A673 (cell line): ENCODE measurements at regions not wholly inside any gene's neighbourhood (a gene's known extent, or its start where the extent isn't known, plus 50 kb on each side); places are given as distances from the start of the nearest gene placed in this dataset.
"Not testable (repeated sequence)": the region's sequence is repeated elsewhere in the genome, so short reads cannot be mapped to it uniquely, and the experiment has no call there.

Experiments used
- BruUV-seq: library from RNA; stranded (reverse); fragments of 400-500 nt; replicated peaks from 2 replicates; lab custom pipeline; 2021; lab: Mats Ljungman, UMichigan
- CTCF ChIA-PET: fragments of 300-600 bp; sonication (Branson Sonifier 250); formaldehyde crosslinking; loops from one replicate; lab custom pipeline; 2022; ENCODE audit warnings: antibody characterized with exemption; lab: Charles Lee
- POLR2A ChIA-PET: fragments of 300-600 bp; sonication (Branson Sonifier 250); formaldehyde crosslinking; loops from one replicate; lab custom pipeline; 2022; ENCODE audit warnings: antibody characterized with exemption; ENCODE audit not compliant: low non-redundant PET; lab: Charles Lee
- DNase-seq: peaks from one replicate; pipeline ENCODE4 v3.0.0-alpha.2; 2015; ENCODE audit warnings: low spot score
- H3K27ac ChIP-seq: fragments of 200-600 bp; sonication (generic); 2 replicates; pipeline ENCODE4 v1.5.1; 2016; ENCODE audit warnings: mixed run types, low read depth, mild to moderate bottlenecking, mixed read lengths, antibody characterized with exemption, low read length; ENCODE audit not compliant: poor library complexity, severe bottlenecking
- H3K27me3 ChIP-seq: fragments of 200-600 bp; sonication (generic); replicated peaks from 2 replicates; pipeline ENCODE4 v1.6.1; 2017; ENCODE audit warnings: mixed run types, low read depth, mild to moderate bottlenecking, mixed read lengths, antibody characterized with exemption, low read length; ENCODE audit not compliant: insufficient read depth, poor library complexity
- H3K36me3 ChIP-seq: fragments of 200-600 bp; sonication (generic); 2 replicates; pipeline ENCODE4 v1.6.1; 2016; ENCODE audit warnings: mixed run types, mild to moderate bottlenecking, mixed read lengths, antibody characterized with exemption, low read length; ENCODE audit not compliant: insufficient read depth, poor library complexity, severe bottlenecking
- H3K4me1 ChIP-seq: fragments of 200-600 bp; sonication (generic); 2 replicates; pipeline ENCODE4 v1.6.1; 2017; ENCODE audit warnings: mixed run types, mild to moderate bottlenecking, mixed read lengths, antibody characterized with exemption, low read length; ENCODE audit not compliant: insufficient read depth, poor library complexity, severe bottlenecking
- H3K4me3 ChIP-seq: fragments of 200-600 bp; sonication (generic); 2 replicates; pipeline ENCODE4 v1.5.1; 2016; ENCODE audit warnings: low read depth, mixed run types, mild to moderate bottlenecking, mixed read lengths, low read length; ENCODE audit not compliant: poor library complexity, severe bottlenecking
- H3K9me3 ChIP-seq: fragments of 200-600 bp; sonication (generic); 2 replicates; pipeline ENCODE4 v1.6.1; 2016; ENCODE audit warnings: mixed run types, low read depth, mild to moderate bottlenecking, mixed read lengths, antibody characterized with exemption, low read length; ENCODE audit not compliant: poor library complexity, severe bottlenecking
- CTCF ChIP-seq: fragments of 300-800, 200-600 bp; sonication (generic); conservative IDR thresholded peaks from 2 replicates; pipeline ENCODE4 v1.5.1; 2017; ENCODE audit warnings: low read depth, mild to moderate bottlenecking, antibody characterized with exemption, low read length, moderate library complexity, mixed read lengths
- EZH2 ChIP-seq: fragments of 200-600 bp; sonication (generic); IDR thresholded peaks from 2 replicates; pipeline ENCODE4 v1.6.1; 2017; ENCODE audit warnings: borderline replicate concordance, low read depth, mild to moderate bottlenecking, mixed read lengths, antibody characterized with exemption, low read length; ENCODE audit not compliant: poor library complexity, severe bottlenecking
- intact Hi-C: fragments of 100-400 bp; cut with micrococcal nuclease; formaldehyde crosslinking; loops from one replicate; pipeline ENCODE4 v1.10.0; 2022; ENCODE audit not compliant: unreplicated experiment

- intact Hi-C loops: no loop called here
- Histone ChIP-seq H3K27ac (no peak overlapping the region), H3K36me3 (no peaks in the 10 kb centered on the region), H3K27me3 (no peaks in the 10 kb centered on the region), H3K9me3 (no peaks in the 10 kb centered on the region), H3K4me3 (no peak overlapping the region), H3K4me1 (no peaks in the 10 kb centered on the region)
- DNase-seq: no peak
- ChIA-PET CTCF (no interaction called here), POLR2A (no interaction called here)
- BruUV-seq: no TSS peak
- TF ChIP-seq EZH2 (no peak), CTCF (no peak)
These were observed 433.3 kb downstream of the XYLT1 start for GRCh38 chr16:17037499-17037898.

GRCh38 chr16:17038415-17038814 lies 432.3 kb downstream of the XYLT1 start:
- POLR2A ChIA-PET: no interaction called here
- no peak overlapping the region for H3K27ac ChIP-seq
- no peaks in the 10 kb centered on the region for H3K27me3 ChIP-seq
- intact Hi-C loops: no loop called here
- no peaks in the 10 kb centered on the region for H3K9me3 ChIP-seq
- TF ChIP-seq EZH2 (no peak), CTCF (no peak)
- CTCF ChIA-PET: no interaction called here
- no peak overlapping the region for H3K4me3 ChIP-seq
- no peaks in the 10 kb centered on the region for H3K4me1 ChIP-seq
- H3K36me3 ChIP-seq: no peaks in the 10 kb centered on the region
- DNase-seq: no peak
- no TSS peak for BruUV-seq

GRCh38 chr16:17049109-17049508 lies 421.7 kb downstream of the XYLT1 start:
- H3K4me1 ChIP-seq, H3K4me3 ChIP-seq, DNase-seq, H3K27me3 ChIP-seq, POLR2A ChIA-PET, CTCF ChIA-PET, H3K9me3 ChIP-seq, intact Hi-C loops, H3K27ac ChIP-seq, BruUV-seq, H3K36me3 ChIP-seq: not testable (repeated sequence)

GRCh38 chr16:17050468-17050867 lies 420.3 kb downstream of the XYLT1 start:
- POLR2A ChIA-PET: no interaction called here
- H3K27ac ChIP-seq: no peak overlapping the region
- no peak overlapping the region for H3K4me3 ChIP-seq
- CTCF ChIA-PET: no interaction called here
- DNase-seq: no peak
- no peaks in the 10 kb centered on the region for H3K4me1 ChIP-seq
- TF ChIP-seq EZH2: no peak
- no peak for TF ChIP-seq CTCF
- no peaks in the 10 kb centered on the region for H3K9me3 ChIP-seq
- no TSS peak for BruUV-seq
- H3K27me3 ChIP-seq: no peaks in the 10 kb centered on the region
- H3K36me3 ChIP-seq: no peaks in the 10 kb centered on the region
- intact Hi-C loops: no loop called here
